ENCODE measurements at regions not wholly inside any gene's neighbourhood (a gene's known extent, or its start where the extent isn't known, plus 50 kb on each side); places are given as distances from the start of the nearest gene placed in this dataset.
A peak's percentile ranks its signal among the peaks of the same experiment; 100 is the strongest.

DNA sequence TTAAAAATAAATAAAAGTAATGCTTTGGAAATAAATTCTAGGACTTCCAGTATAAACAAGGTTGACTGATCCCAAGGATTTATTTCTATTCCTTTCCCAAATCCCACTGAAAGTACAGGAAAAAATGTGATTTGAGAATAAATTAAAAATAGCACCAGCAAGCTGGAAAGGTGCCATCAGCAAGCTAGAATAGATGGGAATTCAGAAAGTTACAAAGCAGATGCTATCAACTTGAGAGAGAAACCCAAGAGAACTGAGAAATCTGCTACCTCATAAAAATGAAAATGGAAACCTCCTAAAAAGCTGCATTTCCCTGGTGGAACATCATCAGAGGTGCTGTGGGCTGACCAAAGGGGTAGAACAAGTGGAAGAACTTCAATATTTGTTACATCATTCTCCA, 148.6 kb upstream of the KCNJ3 start:
- H3K36me3 Mint-ChIP-seq (ENCODE audit: low read depth): peaks cover 24% of the 10 kb centered on the region
- no peaks in the 10 kb centered on the region for H4K20me1 ChIP-seq (replicated peaks; ENCODE audit: insufficient read depth)
- H3K27me3 Mint-ChIP-seq (ENCODE audit: insufficient read depth, low read depth, poor library complexity): peaks cover 4% of the 10 kb centered on the region
- no peak for DNase-seq (ENCODE audit: low spot score)
- no peak for ATAC-seq
- H3K4me3 Mint-ChIP-seq: no peak overlapping the region
- H3F3A ChIP-seq (replicated peaks; ENCODE audit: low read depth): no peaks in the 10 kb centered on the region
- no peaks in the 10 kb centered on the region for H3K36me3 ChIP-seq (ENCODE audit: insufficient read depth)
- no peaks in the 10 kb centered on the region for H3K4me1 Mint-ChIP-seq
- H3K9me2 ChIP-seq (ENCODE audit: insufficient read depth): no peaks in the 10 kb centered on the region
- no peak overlapping the region for H3K27ac ChIP-seq (ENCODE audit: low read depth)
- no peaks in the 10 kb centered on the region for H3K4me1 ChIP-seq (ENCODE audit: insufficient read depth)
- no peak overlapping the region for H3K4me2 ChIP-seq
- H3K27ac Mint-ChIP-seq: no peak overlapping the region
- H3K4me3 ChIP-seq: no peak overlapping the region
- peak overlapping the region; percentile 43; the same call in 1 of the 2 replicates for H2AFZ ChIP-seq
- TF ChIP-seq CREB1 (CRISPR knock-in tag; IDR thresholded peaks at IDR 0.05; ENCODE audit: low read depth): no peak
- TF ChIP-seq, protein P1, sequence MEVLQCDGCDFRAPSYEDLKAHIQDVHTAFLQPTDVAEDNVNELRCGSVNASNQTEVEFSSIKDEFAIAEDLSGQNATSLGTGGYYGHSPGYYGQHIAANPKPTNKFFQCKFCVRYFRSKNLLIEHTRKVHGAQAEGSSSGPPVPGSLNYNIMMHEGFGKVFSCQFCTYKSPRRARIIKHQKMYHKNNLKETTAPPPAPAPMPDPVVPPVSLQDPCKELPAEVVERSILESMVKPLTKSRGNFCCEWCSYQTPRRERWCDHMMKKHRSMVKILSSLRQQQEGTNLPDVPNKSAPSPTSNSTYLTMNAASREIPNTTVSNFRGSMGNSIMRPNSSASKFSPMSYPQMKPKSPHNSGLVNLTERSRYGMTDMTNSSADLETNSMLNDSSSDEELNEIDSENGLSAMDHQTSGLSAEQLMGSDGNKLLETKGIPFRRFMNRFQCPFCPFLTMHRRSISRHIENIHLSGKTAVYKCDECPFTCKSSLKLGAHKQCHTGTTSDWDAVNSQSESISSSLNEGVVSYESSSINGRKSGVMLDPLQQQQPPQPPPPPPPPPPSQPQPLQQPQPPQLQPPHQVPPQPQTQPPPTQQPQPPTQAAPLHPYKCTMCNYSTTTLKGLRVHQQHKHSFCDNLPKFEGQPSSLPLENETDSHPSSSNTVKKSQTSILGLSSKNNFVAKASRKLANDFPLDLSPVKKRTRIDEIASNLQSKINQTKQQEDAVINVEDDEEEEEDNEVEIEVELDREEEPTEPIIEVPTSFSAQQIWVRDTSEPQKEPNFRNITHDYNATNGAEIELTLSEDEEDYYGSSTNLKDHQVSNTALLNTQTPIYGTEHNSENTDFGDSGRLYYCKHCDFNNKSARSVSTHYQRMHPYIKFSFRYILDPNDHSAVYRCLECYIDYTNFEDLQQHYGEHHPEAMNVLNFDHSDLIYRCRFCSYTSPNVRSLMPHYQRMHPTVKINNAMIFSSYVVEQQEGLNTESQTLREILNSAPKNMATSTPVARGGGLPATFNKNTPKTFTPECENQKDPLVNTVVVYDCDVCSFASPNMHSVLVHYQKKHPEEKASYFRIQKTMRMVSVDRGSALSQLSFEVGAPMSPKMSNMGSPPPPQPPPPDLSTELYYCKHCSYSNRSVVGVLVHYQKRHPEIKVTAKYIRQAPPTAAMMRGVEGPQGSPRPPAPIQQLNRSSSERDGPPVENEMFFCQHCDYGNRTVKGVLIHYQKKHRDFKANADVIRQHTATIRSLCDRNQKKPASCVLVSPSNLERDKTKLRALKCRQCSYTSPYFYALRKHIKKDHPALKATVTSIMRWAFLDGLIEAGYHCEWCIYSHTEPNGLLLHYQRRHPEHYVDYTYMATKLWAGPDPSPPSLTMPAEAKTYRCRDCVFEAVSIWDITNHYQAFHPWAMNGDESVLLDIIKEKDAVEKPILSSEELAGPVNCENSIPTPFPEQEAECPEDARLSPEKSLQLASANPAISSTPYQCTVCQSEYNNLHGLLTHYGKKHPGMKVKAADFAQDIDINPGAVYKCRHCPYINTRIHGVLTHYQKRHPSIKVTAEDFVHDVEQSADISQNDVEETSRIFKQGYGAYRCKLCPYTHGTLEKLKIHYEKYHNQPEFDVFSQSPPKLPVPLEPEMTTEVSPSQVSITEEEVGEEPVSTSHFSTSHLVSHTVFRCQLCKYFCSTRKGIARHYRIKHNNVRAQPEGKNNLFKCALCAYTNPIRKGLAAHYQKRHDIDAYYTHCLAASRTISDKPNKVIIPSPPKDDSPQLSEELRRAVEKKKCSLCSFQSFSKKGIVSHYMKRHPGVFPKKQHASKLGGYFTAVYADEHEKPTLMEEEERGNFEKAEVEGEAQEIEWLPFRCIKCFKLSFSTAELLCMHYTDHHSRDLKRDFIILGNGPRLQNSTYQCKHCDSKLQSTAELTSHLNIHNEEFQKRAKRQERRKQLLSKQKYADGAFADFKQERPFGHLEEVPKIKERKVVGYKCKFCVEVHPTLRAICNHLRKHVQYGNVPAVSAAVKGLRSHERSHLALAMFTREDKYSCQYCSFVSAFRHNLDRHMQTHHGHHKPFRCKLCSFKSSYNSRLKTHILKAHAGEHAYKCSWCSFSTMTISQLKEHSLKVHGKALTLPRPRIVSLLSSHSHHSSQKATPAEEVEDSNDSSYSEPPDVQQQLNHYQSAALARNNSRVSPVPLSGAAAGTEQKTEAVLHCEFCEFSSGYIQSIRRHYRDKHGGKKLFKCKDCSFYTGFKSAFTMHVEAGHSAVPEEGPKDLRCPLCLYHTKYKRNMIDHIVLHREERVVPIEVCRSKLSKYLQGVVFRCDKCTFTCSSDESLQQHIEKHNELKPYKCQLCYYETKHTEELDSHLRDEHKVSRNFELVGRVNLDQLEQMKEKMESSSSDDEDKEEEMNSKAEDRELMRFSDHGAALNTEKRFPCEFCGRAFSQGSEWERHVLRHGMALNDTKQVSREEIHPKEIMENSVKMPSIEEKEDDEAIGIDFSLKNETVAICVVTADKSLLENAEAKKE (CRISPR knock-in tag; IDR thresholded peaks at IDR 0.05): no peak
- TF ChIP-seq ZNF114 (CRISPR knock-in tag; IDR thresholded peaks at IDR 0.05): no peak
- no peak for TF ChIP-seq ZNF331 (CRISPR knock-in tag; IDR thresholded peaks at IDR 0.05; ENCODE audit: low read depth)
- TF ChIP-seq EZH2 (IDR thresholded peaks at IDR 0.05; ENCODE audit: low read depth, unreplicated experiment): no peak
- no peak for TF ChIP-seq POLR2AphosphoS5 (IDR thresholded peaks at IDR 0.05; ENCODE audit: low read depth)
- TF ChIP-seq REST (IDR thresholded peaks at IDR 0.05; ENCODE audit: unreplicated experiment): no peak
- TF ChIP-seq, protein P2, sequence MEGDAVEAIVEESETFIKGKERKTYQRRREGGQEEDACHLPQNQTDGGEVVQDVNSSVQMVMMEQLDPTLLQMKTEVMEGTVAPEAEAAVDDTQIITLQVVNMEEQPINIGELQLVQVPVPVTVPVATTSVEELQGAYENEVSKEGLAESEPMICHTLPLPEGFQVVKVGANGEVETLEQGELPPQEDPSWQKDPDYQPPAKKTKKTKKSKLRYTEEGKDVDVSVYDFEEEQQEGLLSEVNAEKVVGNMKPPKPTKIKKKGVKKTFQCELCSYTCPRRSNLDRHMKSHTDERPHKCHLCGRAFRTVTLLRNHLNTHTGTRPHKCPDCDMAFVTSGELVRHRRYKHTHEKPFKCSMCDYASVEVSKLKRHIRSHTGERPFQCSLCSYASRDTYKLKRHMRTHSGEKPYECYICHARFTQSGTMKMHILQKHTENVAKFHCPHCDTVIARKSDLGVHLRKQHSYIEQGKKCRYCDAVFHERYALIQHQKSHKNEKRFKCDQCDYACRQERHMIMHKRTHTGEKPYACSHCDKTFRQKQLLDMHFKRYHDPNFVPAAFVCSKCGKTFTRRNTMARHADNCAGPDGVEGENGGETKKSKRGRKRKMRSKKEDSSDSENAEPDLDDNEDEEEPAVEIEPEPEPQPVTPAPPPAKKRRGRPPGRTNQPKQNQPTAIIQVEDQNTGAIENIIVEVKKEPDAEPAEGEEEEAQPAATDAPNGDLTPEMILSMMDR (conservative IDR thresholded peaks at IDR 0.05; ENCODE audit: low read depth in 2 of 2): no peak
- no peak for TF ChIP-seq STAT1 (IDR thresholded peaks at IDR 0.05; ENCODE audit: unreplicated experiment)
- TF ChIP-seq NANOG (IDR thresholded peaks at IDR 0.05; ENCODE audit: borderline replicate concordance): no peak
- TF ChIP-seq, protein P3, sequence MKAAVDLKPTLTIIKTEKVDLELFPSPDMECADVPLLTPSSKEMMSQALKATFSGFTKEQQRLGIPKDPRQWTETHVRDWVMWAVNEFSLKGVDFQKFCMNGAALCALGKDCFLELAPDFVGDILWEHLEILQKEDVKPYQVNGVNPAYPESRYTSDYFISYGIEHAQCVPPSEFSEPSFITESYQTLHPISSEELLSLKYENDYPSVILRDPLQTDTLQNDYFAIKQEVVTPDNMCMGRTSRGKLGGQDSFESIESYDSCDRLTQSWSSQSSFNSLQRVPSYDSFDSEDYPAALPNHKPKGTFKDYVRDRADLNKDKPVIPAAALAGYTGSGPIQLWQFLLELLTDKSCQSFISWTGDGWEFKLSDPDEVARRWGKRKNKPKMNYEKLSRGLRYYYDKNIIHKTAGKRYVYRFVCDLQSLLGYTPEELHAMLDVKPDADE (IDR thresholded peaks at IDR 0.05): no peak
- peaks cover 33% of the 10 kb centered on the region for H3K9me3 Mint-ChIP-seq
- H3K27me3 ChIP-seq (ENCODE audit: insufficient read depth): no peaks in the 10 kb centered on the region
- H3K79me2 ChIP-seq (replicated peaks; ENCODE audit: insufficient read depth): no peaks in the 10 kb centered on the region
